Posterior cingulate gyrus (tissue), 11 donors: ENCODE measurements at regions not wholly inside any gene's neighbourhood (a gene's known extent, or its start where the extent isn't known, plus 50 kb on each side); places are given as distances from the start of the nearest gene placed in this dataset.

Experiments used
- DNase-seq, 10 donors: peaks; one replicate each; pipeline versions ENCODE4 v3.0.0 to v3.0.0-alpha.2; 2020 to 2021; ENCODE audit warnings: mixed read lengths in 3 of 10
- intact Hi-C: fragments of 100-400 bp; cut with DNase I; formaldehyde crosslinking; loops from one replicate; pipeline ENCODE4 v1.15.1; 2023

- intact Hi-C loops: no loop called here
- DNase-seq: no peak
Measured at GRCh38 chr11:116422956-116423600, 349.7 kb downstream of the BUD13 start.

- peak in 3 of 10 donors; percentile 17 to 88 (median 21) for DNase-seq
- intact Hi-C loops: no loop called here
Measured at GRCh38 chr11:116422556-116422955, 350.2 kb downstream of the BUD13 start.

GRCh38 chr11:116421529-116422185, 351.1 kb downstream of the BUD13 start:
- DNase-seq: no peak
- intact Hi-C loops: no loop called here

GRCh38 chr11:116420770-116421528, 351.8 kb downstream of the BUD13 start:
- intact Hi-C loops: no loop called here
- no peak for DNase-seq

- intact Hi-C loops: no loop called here
- DNase-seq: no peak
Measured at GRCh38 chr11:116420030-116420429, 352.8 kb downstream of the BUD13 start.

GRCh38 chr11:116418388-116419041, 354.3 kb downstream of the BUD13 start:
- intact Hi-C loops: no loop called here
- DNase-seq: no peak

GRCh38 chr11:116416852-116417251, 355.9 kb downstream of the BUD13 start:
- no peak for DNase-seq
- intact Hi-C loops: no loop called here

GRCh38 chr11:116415095-116415494, 357.7 kb downstream of the BUD13 start:
- DNase-seq: no peak
- intact Hi-C loops: no loop called here

- DNase-seq: no peak
- intact Hi-C loops: no loop called here
Measured at GRCh38 chr11:116414357-116414880, 358.4 kb downstream of the BUD13 start.

- no peak for DNase-seq
- intact Hi-C loops: no loop called here
Measured at GRCh38 chr11:116413301-116414242, 359.2 kb downstream of the BUD13 start.

GRCh38 chr11:116412118-116412889, 360.5 kb downstream of the BUD13 start:
- no peak for DNase-seq
- intact Hi-C loops: no loop called here

GRCh38 chr11:116409238-116409637, 363.5 kb downstream of the BUD13 start:
- no peak for DNase-seq
- intact Hi-C loops: no loop called here

GRCh38 chr11:116406042-116406441, 366.7 kb downstream of the BUD13 start:
- intact Hi-C loops: no loop called here
- no peak for DNase-seq

GRCh38 chr11:116404462-116404798, 368.4 kb downstream of the BUD13 start:
- intact Hi-C loops: no loop called here
- DNase-seq: no peak

- intact Hi-C loops: no loop called here
- no peak for DNase-seq
Measured at GRCh38 chr11:116403794-116404461, 368.9 kb downstream of the BUD13 start.

GRCh38 chr11:116400081-116400480, 372.7 kb downstream of the BUD13 start:
- DNase-seq: no peak
- intact Hi-C loops: no loop called here

- intact Hi-C loops: no loop called here
Measured at GRCh38 chr11:116397602-116398084, 375.1 kb downstream of the BUD13 start.

GRCh38 chr11:116396331-116396730, 376.5 kb downstream of the BUD13 start:
- DNase-seq: no peak
- intact Hi-C loops: no loop called here

More at GRCh38 chr11:116397602-116398084, 375.1 kb downstream of the BUD13 start:
- DNase-seq: no peak
